ENCODE measurements at regions not wholly inside any gene's neighbourhood (a gene's known extent, or its start where the extent isn't known, plus 50 kb on each side); places are given as distances from the start of the nearest gene placed in this dataset.

- TF ChIP-seq CTCF (IDR thresholded peaks at IDR 0.05), result no peak
- no peak for TF ChIP-seq POLR2A (IDR thresholded peaks at IDR 0.05)
These were observed 134.9 kb downstream of the HMHB1 start for GRCh38 chr5:143946837-143947236.

All from testis (tissue), 2 donors.